NCI-H2107 treated with DMSO at 0.1 percent for 48 hours (cell line): ENCODE measurements at regions not wholly inside any gene's neighbourhood (a gene's known extent, or its start where the extent isn't known, plus 50 kb on each side); places are given as distances from the start of the nearest gene placed in this dataset.
A peak's percentile ranks its signal among the peaks of the same experiment; 100 is the strongest.
"Not testable (repeated sequence)": the region's sequence is repeated elsewhere in the genome, so short reads cannot be mapped to it uniquely, and the experiment has no call there.

ENCODE experiments used
- DNase-seq: peaks from one replicate; lab custom pipeline; 2025; ENCODE audit not compliant: unreplicated experiment; lab: John Stamatoyannopoulos, UW

- no peak for DNase-seq
These were observed 50.9 kb upstream of the HSPB3 start for GRCh38 chr5:54404568-54404967.

GRCh38 chr5:54403885-54404416 is 51.5 kb upstream of the HSPB3 start:
- DNase-seq: no peak

GRCh38 chr5:54403121-54403520 is 52.4 kb upstream of the HSPB3 start:
- DNase-seq: no peak

GRCh38 chr5:54401515-54401914 is 54.0 kb upstream of the HSPB3 start:
- DNase-seq: no peak

GRCh38 chr5:54398191-54398590 is 57.3 kb upstream of the HSPB3 start:
- peak; percentile 35 for DNase-seq

GRCh38 chr5:54397420-54397819 is 58.1 kb upstream of the HSPB3 start:
- DNase-seq: no peak

- DNase-seq: not testable (repeated sequence)
These were observed 62.5 kb upstream of the HSPB3 start for GRCh38 chr5:54393007-54393406.

- DNase-seq: no peak
These were observed 64.9 kb upstream of the HSPB3 start for GRCh38 chr5:54390539-54391031.

GRCh38 chr5:54390015-54390414 is 65.5 kb upstream of the HSPB3 start:
- peak; percentile 71 for DNase-seq

GRCh38 chr5:54389399-54389798 is 66.1 kb upstream of the HSPB3 start:
- DNase-seq: not testable (repeated sequence)

GRCh38 chr5:54388811-54389210 is 66.7 kb upstream of the HSPB3 start:
- DNase-seq: no peak

GRCh38 chr5:54388409-54388808 is 67.1 kb upstream of the HSPB3 start:
- no peak for DNase-seq

GRCh38 chr5:54387659-54388232 is 67.8 kb upstream of the HSPB3 start:
- DNase-seq: peak; percentile 7

- no peak for DNase-seq
These were observed 68.5 kb upstream of the HSPB3 start for GRCh38 chr5:54387031-54387430.

GRCh38 chr5:54385994-54386393 is 69.5 kb upstream of the HSPB3 start:
- DNase-seq: no peak

GRCh38 chr5:54384356-54384933 is 71.1 kb upstream of the HSPB3 start:
- DNase-seq: no peak

- no peak for DNase-seq
These were observed 71.6 kb upstream of the HSPB3 start for GRCh38 chr5:54383941-54384340.

- no peak for DNase-seq
These were observed 72.1 kb upstream of the HSPB3 start for GRCh38 chr5:54383225-54383901.

- not testable (repeated sequence) for DNase-seq
These were observed 70.9 kb upstream of the ARL15 start for GRCh38 chr5:54381319-54381718.

- DNase-seq: no peak
These were observed 69.2 kb upstream of the ARL15 start for GRCh38 chr5:54379590-54379989.

GRCh38 chr5:54378707-54379106 is 68.3 kb upstream of the ARL15 start:
- no peak for DNase-seq

GRCh38 chr5:54377339-54377738 is 67.0 kb upstream of the ARL15 start:
- not testable (repeated sequence) for DNase-seq
